SK-N-SH treated with all-trans-retinoic acid at 6 μM for 48 hours (cell line): ENCODE measurements at regions not wholly inside any gene's neighbourhood (a gene's known extent, or its start where the extent isn't known, plus 50 kb on each side); places are given as distances from the start of the nearest gene placed in this dataset.

Experiments used
- BACH2 ChIP-seq: fragments of 250-450 bp; sonication (Bioruptor Pico); IDR thresholded peaks from 2 replicates; pipeline ENCODE4 v1.9.0; 2021; ENCODE audit warnings: mild to moderate bottlenecking, borderline replicate concordance
- ESRRG ChIP-seq: fragments of 250-450 bp; sonication (Bioruptor Pico); IDR thresholded peaks from 2 replicates; pipeline ENCODE4 v1.6.1; 2021; ENCODE audit warnings: mild to moderate bottlenecking
- ISL1 ChIP-seq: fragments of 250-450 bp; sonication (Bioruptor Pico); IDR thresholded peaks from 2 replicates; pipeline ENCODE4 v2.1.2; 2022; ENCODE audit warnings: mild to moderate bottlenecking, moderate library complexity
- SNAI2 ChIP-seq: fragments of 250-450 bp; sonication (Bioruptor Pico); IDR thresholded peaks from 2 replicates; pipeline ENCODE4 v1.5.0; 2020; ENCODE audit warnings: mild to moderate bottlenecking, moderate library complexity
- ZFP3 ChIP-seq: fragments of 250-450 bp; sonication (Bioruptor Pico); IDR thresholded peaks from 2 replicates; pipeline ENCODE4 v1.5.0; 2020; ENCODE audit warnings: mild to moderate bottlenecking, moderate library complexity
- TF ChIP-seq, protein P1 (sequence below): fragments of 250-450 bp; sonication (Bioruptor Pico); IDR thresholded peaks from 2 replicates; pipeline ENCODE4 v1.8.0; 2020; ENCODE audit warnings: mild to moderate bottlenecking, moderate library complexity, borderline replicate concordance
- TF ChIP-seq, protein P2 (sequence below): fragments of 250-450 bp; sonication (Bioruptor Pico); IDR thresholded peaks from 2 replicates; pipeline ENCODE4 v1.5.1; 2020; ENCODE audit warnings: low read depth, mild to moderate bottlenecking, moderate library complexity

DNA sequence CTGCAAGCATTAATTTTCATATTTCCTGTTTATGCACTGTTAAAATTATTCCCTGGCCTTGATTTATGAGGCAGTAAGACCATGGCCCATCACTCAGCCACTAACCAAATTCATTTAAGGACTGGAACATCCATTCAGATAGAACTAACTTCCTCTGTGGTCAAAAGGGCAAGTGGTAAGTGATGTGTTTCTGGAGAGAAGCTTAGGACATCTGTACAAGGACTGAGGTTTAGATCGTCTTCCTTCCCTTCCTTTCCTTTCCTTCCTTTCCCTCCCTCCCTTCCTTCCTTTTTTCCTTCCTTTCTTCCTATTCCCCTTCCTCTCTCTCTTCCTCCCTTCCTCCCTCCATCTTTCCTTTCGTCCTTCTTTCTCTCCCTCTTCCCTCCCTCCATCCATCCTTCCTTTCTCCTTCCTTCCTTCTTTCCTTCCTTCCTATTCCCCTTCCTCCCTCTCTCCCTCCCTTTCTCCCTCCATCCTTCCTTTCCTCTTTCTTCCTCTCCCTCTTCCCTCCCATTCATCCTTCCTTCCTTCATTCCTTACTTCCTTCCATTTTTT is 1019.4 kb downstream of the TYW1 start:
- TF ChIP-seq ZFP3 (no peak), BACH2 (CRISPR knock-in tag) (no peak), SNAI2 (CRISPR knock-in tag) (0 out of 2 replicates have a peak, but pooled peaks have one; percentile 48), ESRRG (CRISPR knock-in tag) (no peak), ISL1 (no peak)
- TF ChIP-seq, protein P1, sequence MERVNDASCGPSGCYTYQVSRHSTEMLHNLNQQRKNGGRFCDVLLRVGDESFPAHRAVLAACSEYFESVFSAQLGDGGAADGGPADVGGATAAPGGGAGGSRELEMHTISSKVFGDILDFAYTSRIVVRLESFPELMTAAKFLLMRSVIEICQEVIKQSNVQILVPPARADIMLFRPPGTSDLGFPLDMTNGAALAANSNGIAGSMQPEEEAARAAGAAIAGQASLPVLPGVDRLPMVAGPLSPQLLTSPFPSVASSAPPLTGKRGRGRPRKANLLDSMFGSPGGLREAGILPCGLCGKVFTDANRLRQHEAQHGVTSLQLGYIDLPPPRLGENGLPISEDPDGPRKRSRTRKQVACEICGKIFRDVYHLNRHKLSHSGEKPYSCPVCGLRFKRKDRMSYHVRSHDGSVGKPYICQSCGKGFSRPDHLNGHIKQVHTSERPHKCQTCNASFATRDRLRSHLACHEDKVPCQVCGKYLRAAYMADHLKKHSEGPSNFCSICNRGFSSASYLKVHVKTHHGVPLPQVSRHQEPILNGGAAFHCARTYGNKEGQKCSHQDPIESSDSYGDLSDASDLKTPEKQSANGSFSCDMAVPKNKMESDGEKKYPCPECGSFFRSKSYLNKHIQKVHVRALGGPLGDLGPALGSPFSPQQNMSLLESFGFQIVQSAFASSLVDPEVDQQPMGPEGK (CRISPR knock-in tag), result no peak
- TF ChIP-seq, protein P2, sequence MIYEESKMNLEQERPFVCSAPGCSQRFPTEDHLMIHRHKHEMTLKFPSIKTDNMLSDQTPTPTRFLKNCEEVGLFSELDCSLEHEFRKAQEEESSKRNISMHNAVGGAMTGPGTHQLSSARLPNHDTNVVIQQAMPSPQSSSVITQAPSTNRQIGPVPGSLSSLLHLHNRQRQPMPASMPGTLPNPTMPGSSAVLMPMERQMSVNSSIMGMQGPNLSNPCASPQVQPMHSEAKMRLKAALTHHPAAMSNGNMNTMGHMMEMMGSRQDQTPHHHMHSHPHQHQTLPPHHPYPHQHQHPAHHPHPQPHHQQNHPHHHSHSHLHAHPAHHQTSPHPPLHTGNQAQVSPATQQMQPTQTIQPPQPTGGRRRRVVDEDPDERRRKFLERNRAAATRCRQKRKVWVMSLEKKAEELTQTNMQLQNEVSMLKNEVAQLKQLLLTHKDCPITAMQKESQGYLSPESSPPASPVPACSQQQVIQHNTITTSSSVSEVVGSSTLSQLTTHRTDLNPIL (CRISPR knock-in tag), result no peak
